CD4-positive, CD25-positive, alpha-beta regulatory T cell (primary cell): ENCODE measurements at regions not wholly inside any gene's neighbourhood (a gene's known extent, or its start where the extent isn't known, plus 50 kb on each side); places are given as distances from the start of the nearest gene placed in this dataset.

Experiments
- ATAC-seq, 2 donors: fragments of 150-1000 bp; cut with Tn5 transposase; one replicate each; pipeline ENCODE4 v1.10.0; 2021; ENCODE audit warnings: low read depth in 2 of 2, moderate number of reproducible peaks in 2 of 2, moderate library complexity in 1 of 2
- DNase-seq, 3 donors: peaks; one replicate each; pipeline versions ENCODE4 v3.0.0 to v3.0.0-alpha.2; 2012 to 2022; ENCODE audit warnings: mixed read lengths in 1 of 3
- H3K27ac ChIP-seq: one replicate; pipeline ENCODE4 v1.7.0; 2013; ENCODE audit warnings: mild to moderate bottlenecking, low read length; ENCODE audit not compliant: insufficient read depth, poor library complexity, severe bottlenecking
- H3K27me3 ChIP-seq: one replicate; pipeline ENCODE4 v1.7.0; 2013; ENCODE audit warnings: low read length; ENCODE audit not compliant: control insufficient read depth, insufficient read depth
- H3K36me3 ChIP-seq: one replicate; pipeline ENCODE4 v1.7.0; 2013; ENCODE audit warnings: mild to moderate bottlenecking, low read length, moderate library complexity; ENCODE audit not compliant: control insufficient read depth, insufficient read depth
- H3K4me1 ChIP-seq: 2 replicates; pipeline ENCODE4 v1.7.0; 2013; ENCODE audit warnings: mild to moderate bottlenecking, low read length; ENCODE audit not compliant: insufficient read depth, control insufficient read depth, poor library complexity, severe bottlenecking
- H3K4me3 ChIP-seq: one replicate; pipeline ENCODE4 v1.7.0; 2013; ENCODE audit warnings: low read depth, mild to moderate bottlenecking, low read length, moderate library complexity
- H3K9me3 ChIP-seq, 2 experiments: 1 replicate in 1 of 2; 2 replicates in 1 of 2; pipeline ENCODE4 v1.7.0; 2013; ENCODE audit warnings: low read length in 2 of 2, mild to moderate bottlenecking in 1 of 2, moderate library complexity in 1 of 2; ENCODE audit not compliant: control insufficient read depth in 2 of 2
- H3K27ac Mint-ChIP-seq, 3 donors: one replicate each; pipeline ENCODE4 v1.8.0; 2020 to 2022; ENCODE audit warnings: mild to moderate bottlenecking in 3 of 3, mixed read lengths in 3 of 3, moderate library complexity in 2 of 3
- H3K27me3 Mint-ChIP-seq: one replicate; pipeline ENCODE4 v1.8.0; 2022; ENCODE audit warnings: mild to moderate bottlenecking, mixed read lengths
- H3K36me3 Mint-ChIP-seq: one replicate; pipeline ENCODE4 v1.8.0; 2020; ENCODE audit warnings: mixed read lengths
- H3K4me1 Mint-ChIP-seq, 4 donors: one replicate each; pipeline ENCODE4 v1.8.0; 2020 to 2022; ENCODE audit warnings: mixed read lengths in 4 of 4, mild to moderate bottlenecking in 1 of 4
- H3K4me3 Mint-ChIP-seq, 4 donors: one replicate each; pipeline ENCODE4 v1.8.0; 2020 to 2022; ENCODE audit warnings: mild to moderate bottlenecking in 4 of 4, mixed read lengths in 4 of 4, moderate library complexity in 3 of 4
- H3K9me3 Mint-ChIP-seq, 7 donors: one replicate each; pipeline ENCODE4 v1.8.0; 2020 to 2022; ENCODE audit warnings: mixed read lengths in 7 of 7, mild to moderate bottlenecking in 3 of 7, moderate library complexity in 2 of 7

DNA sequence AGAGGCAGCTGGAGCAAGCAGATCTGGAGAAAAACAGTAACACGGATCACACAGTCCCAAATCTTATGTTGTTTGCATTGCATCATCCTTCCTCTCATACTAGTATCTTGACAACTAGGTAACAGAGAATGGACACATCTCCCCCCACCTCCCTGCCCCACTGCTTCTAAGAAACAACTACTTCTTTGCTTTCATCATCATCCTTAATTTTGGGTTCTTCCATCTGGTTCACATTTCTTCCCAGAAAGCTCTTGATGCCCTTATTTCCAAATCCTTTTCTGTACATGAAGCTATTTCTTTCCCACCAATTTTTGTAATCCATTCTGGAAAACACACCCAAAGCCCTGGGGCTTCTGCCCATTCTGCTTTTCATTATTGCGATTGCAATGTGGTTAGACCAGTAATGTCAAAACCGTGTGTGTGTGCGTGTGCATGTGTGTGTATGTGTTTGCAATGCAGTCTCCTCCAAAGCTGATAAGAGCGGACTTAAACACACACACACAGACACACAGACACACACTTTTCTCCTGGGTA is 254.7 kb upstream of the SLC30A5 start:
- peaks cover 6% of the 10 kb centered on the region for H3K27me3 Mint-ChIP-seq
- no peak for ATAC-seq

GRCh38 chr5:68843624-68844364 is 250.0 kb upstream of the SLC30A5 start:
- Histone ChIP-seq H3K27me3 (peaks cover 2% of the 10 kb centered on the region), H3K4me3 (no peak overlapping the region), H3K36me3 (no peaks in the 10 kb centered on the region), H3K27ac (no peak overlapping the region), H3K9me3 (no peaks in the 10 kb centered on the region), H3K4me1 (no peaks in the 10 kb centered on the region)
- H3K27me3 Mint-ChIP-seq = peaks cover 5% of the 10 kb centered on the region
- H3K9me3 Mint-ChIP-seq = peaks cover 0 to 2% (median 0%) of the 10 kb centered on the region in 7 donors
- no peak overlapping the region for H3K27ac Mint-ChIP-seq
- no peaks in the 10 kb centered on the region for H3K4me1 Mint-ChIP-seq
- no peak for ATAC-seq
- H3K36me3 Mint-ChIP-seq = no peaks in the 10 kb centered on the region
- H3K4me3 Mint-ChIP-seq = no peak overlapping the region
- no peak for DNase-seq

More for the DNA sequence above, 254.7 kb upstream of the SLC30A5 start:
- no peaks in the 10 kb centered on the region for H3K9me3 Mint-ChIP-seq
- Histone ChIP-seq H3K36me3 (no peaks in the 10 kb centered on the region), H3K27me3 (no peaks in the 10 kb centered on the region), H3K4me3 (no peak overlapping the region), H3K9me3 (no peaks in the 10 kb centered on the region), H3K27ac (no peak overlapping the region), H3K4me1 (no peaks in the 10 kb centered on the region)
- H3K36me3 Mint-ChIP-seq = no peaks in the 10 kb centered on the region
- no peaks in the 10 kb centered on the region for H3K4me1 Mint-ChIP-seq
- DNase-seq = no peak
- H3K4me3 Mint-ChIP-seq = no peak overlapping the region
- H3K27ac Mint-ChIP-seq = no peak overlapping the region

DNA sequence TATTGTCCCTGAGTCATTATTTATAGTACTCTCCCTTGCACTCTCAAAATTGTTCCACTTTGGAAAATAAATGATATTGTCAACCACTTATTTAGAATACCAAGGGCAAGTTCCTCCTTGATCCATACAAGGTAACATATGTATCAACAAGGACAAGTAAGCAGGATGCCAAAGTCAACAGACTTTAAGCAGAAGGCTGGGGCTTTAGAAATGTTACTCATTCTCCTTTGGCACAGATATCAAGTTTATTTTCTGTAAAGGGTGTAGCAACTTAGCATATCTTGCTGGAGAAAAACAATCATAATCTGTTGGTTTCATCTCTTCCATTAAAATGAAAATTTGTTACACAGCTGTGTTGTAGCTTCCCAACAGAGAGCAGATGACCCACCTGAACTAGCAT is 248.7 kb upstream of the SLC30A5 start:
- no peaks in the 10 kb centered on the region for H3K9me3 ChIP-seq
- H3K27ac ChIP-seq = no peak overlapping the region
- no peak for DNase-seq
- Mint-ChIP-seq H3K4me3 (no peak overlapping the region), H3K27ac (no peak overlapping the region), H3K27me3 (peaks cover 10% of the 10 kb centered on the region), H3K4me1 (no peaks in the 10 kb centered on the region), H3K9me3 (peaks cover 0 to 2% (median 0%) of the 10 kb centered on the region in 7 donors), H3K36me3 (no peaks in the 10 kb centered on the region)
- peaks cover 2% of the 10 kb centered on the region for H3K27me3 ChIP-seq
- H3K4me1 ChIP-seq = no peaks in the 10 kb centered on the region
- no peak for ATAC-seq
- H3K36me3 ChIP-seq = no peaks in the 10 kb centered on the region
- no peak overlapping the region for H3K4me3 ChIP-seq

DNA sequence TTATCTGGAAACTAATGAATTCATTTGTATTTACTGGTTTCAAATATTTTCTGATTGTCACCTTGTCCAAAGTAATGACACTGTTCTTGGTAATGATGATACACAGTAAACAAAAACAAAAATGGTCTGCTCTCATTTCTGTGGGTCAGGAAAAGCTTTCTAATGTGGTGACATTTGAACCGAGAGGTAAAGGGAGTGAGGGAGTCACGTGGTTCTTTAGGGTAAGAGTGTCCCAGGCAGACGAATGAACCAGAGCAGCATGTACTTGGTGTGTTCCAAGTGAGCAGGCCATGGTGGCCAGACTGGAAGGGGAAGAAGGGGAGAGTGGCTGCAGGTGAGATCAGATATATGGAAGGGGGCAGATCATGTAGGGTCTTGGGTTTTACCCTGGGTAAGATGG is 247.0 kb upstream of the SLC30A5 start:
- ATAC-seq = no peak
- H3K27ac ChIP-seq = no peak overlapping the region
- H3K4me1 Mint-ChIP-seq = no peaks in the 10 kb centered on the region
- H3K9me3 ChIP-seq = no peaks in the 10 kb centered on the region
- H3K27me3 ChIP-seq = peaks cover 2% of the 10 kb centered on the region
- H3K4me3 Mint-ChIP-seq = no peak overlapping the region
- H3K36me3 Mint-ChIP-seq = no peaks in the 10 kb centered on the region
- peaks cover 0 to 2% (median 0%) of the 10 kb centered on the region in 7 donors for H3K9me3 Mint-ChIP-seq
- peak overlapping the region in 1 of 3 donors; percentile 1 for H3K27ac Mint-ChIP-seq
- no peak overlapping the region for H3K4me3 ChIP-seq
- no peak for DNase-seq
- H3K36me3 ChIP-seq = no peaks in the 10 kb centered on the region
- no peaks in the 10 kb centered on the region for H3K4me1 ChIP-seq
- H3K27me3 Mint-ChIP-seq = peaks cover 10% of the 10 kb centered on the region

- H3K36me3 Mint-ChIP-seq = no peaks in the 10 kb centered on the region
- H3K9me3 Mint-ChIP-seq = peaks cover 0 to 2% (median 0%) of the 10 kb centered on the region in 7 donors
- Histone ChIP-seq H3K27ac (no peak overlapping the region), H3K9me3 (no peaks in the 10 kb centered on the region), H3K27me3 (peaks cover 4% of the 10 kb centered on the region), H3K36me3 (no peaks in the 10 kb centered on the region), H3K4me3 (no peak overlapping the region), H3K4me1 (no peaks in the 10 kb centered on the region)
- H3K4me3 Mint-ChIP-seq = no peak overlapping the region
- ATAC-seq (no peak), DNase-seq (no peak)
- no peak overlapping the region for H3K27ac Mint-ChIP-seq
- peaks cover 10% of the 10 kb centered on the region for H3K27me3 Mint-ChIP-seq
- no peaks in the 10 kb centered on the region for H3K4me1 Mint-ChIP-seq
Measured at GRCh38 chr5:68848091-68848490, 245.7 kb upstream of the SLC30A5 start.

DNA sequence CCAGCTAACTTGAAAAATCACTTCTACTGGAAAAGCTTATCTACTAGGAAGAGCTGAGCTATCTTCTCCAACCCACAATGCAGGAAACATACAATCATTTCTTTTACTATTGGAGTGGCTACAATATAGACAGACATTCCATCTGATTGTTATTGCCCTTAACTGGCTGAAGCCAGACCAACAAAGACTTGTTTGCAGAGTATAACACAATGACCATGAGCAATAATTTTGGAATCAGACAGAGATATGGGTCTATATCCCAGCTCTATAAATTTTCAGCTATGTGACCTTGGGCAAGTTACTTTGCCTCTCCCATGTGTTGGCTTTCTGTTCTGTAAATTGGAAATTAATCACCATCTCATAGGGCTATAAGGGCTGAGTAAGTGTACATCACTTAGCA is 244.7 kb upstream of the SLC30A5 start:
- H3K4me3 Mint-ChIP-seq = no peak overlapping the region
- Histone ChIP-seq H3K27me3 (peaks cover 4% of the 10 kb centered on the region), H3K4me3 (no peak overlapping the region), H3K36me3 (no peaks in the 10 kb centered on the region), H3K9me3 (no peaks in the 10 kb centered on the region), H3K4me1 (no peaks in the 10 kb centered on the region), H3K27ac (no peak overlapping the region)
- H3K4me1 Mint-ChIP-seq = no peaks in the 10 kb centered on the region
- H3K36me3 Mint-ChIP-seq = no peaks in the 10 kb centered on the region
- peaks cover 10% of the 10 kb centered on the region for H3K27me3 Mint-ChIP-seq
- DNase-seq (no peak), ATAC-seq (no peak)
- no peak overlapping the region for H3K27ac Mint-ChIP-seq
- H3K9me3 Mint-ChIP-seq = peaks cover 0 to 4% (median 0%) of the 10 kb centered on the region in 7 donors

DNA sequence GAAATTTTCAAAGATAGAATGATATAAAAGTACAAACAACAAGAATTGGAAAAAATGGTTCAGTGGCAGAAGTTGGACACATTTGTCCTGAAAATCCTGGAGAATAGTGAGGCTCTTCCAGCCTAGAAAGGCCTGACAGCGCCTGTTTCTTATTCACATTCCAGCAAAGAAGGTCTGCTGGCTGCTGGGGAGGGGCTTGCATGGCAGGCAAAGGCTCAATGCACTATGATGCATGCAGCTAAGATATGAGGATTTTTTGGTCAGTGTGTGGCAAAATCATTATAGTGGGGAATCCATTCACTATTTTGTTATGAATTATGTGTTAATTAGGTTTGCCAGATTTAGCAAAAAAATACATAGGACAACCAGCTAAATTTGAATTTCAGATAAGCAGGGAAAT is 243.9 kb upstream of the SLC30A5 start:
- peaks cover 10% of the 10 kb centered on the region for H3K27me3 Mint-ChIP-seq
- H3K27ac ChIP-seq = no peak overlapping the region
- H3K36me3 Mint-ChIP-seq = no peaks in the 10 kb centered on the region
- H3K27me3 ChIP-seq = peaks cover 4% of the 10 kb centered on the region
- no peaks in the 10 kb centered on the region for H3K4me1 ChIP-seq
- H3K4me1 Mint-ChIP-seq = no peaks in the 10 kb centered on the region
- H3K36me3 ChIP-seq = no peaks in the 10 kb centered on the region
- ATAC-seq = no peak
- H3K27ac Mint-ChIP-seq = no peak overlapping the region
- H3K9me3 Mint-ChIP-seq = peaks cover 0 to 6% (median 0%) of the 10 kb centered on the region in 7 donors
- H3K4me3 Mint-ChIP-seq = no peak overlapping the region
- H3K4me3 ChIP-seq = no peak overlapping the region
- no peaks in the 10 kb centered on the region for H3K9me3 ChIP-seq
- DNase-seq = no peak

DNA sequence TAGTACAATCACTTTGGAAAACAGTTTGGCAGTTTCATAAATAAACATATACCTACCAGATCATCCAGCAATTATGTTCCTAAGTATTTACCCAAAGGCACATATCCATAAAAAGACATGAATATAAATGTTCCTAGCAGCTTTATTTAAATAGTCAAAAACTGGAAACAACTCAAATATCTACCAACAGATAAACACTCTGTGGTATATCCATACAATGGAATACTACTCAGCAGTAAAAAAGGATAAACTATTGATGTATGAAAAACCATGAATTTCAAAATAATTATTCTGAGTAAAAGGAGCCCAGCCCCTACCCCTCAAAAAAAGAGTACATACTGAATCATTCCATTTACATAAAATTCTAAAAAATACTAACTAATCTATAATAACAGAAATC is 232.7 kb upstream of the SLC30A5 start:
- DNase-seq = no peak
- Mint-ChIP-seq H3K4me1 (no peaks in the 10 kb centered on the region), H3K9me3 (peaks cover 0 to 17% (median 9%) of the 10 kb centered on the region in 7 donors), H3K4me3 (no peak overlapping the region), H3K27ac (no peak overlapping the region), H3K27me3 (peaks cover 24% of the 10 kb centered on the region), H3K36me3 (no peaks in the 10 kb centered on the region)
- H3K4me3 ChIP-seq = no peak overlapping the region
- no peaks in the 10 kb centered on the region for H3K4me1 ChIP-seq
- no peak for ATAC-seq
- no peak overlapping the region for H3K27ac ChIP-seq
- H3K36me3 ChIP-seq = no peaks in the 10 kb centered on the region
- peaks cover 2% of the 10 kb centered on the region for H3K27me3 ChIP-seq
- peaks cover 0 to 2% of the 10 kb centered on the region in 2 experiments for H3K9me3 ChIP-seq
